NCI-H2196 (cell line): ENCODE measurements at regions not wholly inside any gene's neighbourhood (a gene's known extent, or its start where the extent isn't known, plus 50 kb on each side); places are given as distances from the start of the nearest gene placed in this dataset.

Experiments
- DNase-seq: peaks from one replicate; lab custom pipeline; 2025; ENCODE audit not compliant: unreplicated experiment; lab: John Stamatoyannopoulos, UW

DNA sequence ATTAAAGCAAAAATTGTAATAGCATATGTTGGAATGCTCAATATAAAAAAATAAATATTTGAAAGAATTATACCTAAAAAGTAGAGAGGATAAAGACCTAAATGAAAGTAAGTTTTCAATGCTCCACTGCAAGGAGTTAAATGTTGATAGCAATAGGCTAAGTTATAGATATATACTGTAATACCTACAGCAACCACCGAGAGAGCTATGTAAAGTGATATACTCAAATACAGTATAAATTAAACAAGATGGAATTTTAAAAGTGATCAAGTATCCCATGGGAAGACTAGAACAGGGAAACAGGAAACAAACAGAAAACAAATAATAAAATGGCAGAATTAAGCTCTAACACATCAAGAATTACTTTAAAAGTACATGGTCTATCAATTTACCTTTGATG is 73.9 kb downstream of the CASP3 start:
- DNase-seq = no peak

GRCh38 chr4:184574861-184575260 is 74.4 kb downstream of the CASP3 start:
- no peak for DNase-seq

DNA sequence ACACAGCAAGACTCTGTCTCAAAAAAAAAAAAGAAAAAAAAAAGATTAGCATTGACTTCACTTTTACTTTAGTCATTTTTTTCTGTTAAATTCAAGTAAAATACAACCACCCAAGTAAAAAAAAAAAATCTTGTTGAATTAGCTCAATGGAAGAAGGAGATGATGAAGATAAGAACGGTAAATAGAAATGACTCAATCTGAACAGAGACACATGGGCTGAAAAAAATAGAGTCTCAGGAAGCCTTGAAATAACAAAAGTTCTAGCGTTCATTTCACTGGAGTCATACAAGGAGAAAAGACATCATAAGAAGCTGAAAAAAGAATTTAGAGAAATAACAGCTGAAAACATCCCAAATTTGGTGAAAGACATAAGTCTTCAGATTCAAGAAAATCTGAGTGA is 75.5 kb downstream of the CASP3 start:
- DNase-seq = no peak

DNA sequence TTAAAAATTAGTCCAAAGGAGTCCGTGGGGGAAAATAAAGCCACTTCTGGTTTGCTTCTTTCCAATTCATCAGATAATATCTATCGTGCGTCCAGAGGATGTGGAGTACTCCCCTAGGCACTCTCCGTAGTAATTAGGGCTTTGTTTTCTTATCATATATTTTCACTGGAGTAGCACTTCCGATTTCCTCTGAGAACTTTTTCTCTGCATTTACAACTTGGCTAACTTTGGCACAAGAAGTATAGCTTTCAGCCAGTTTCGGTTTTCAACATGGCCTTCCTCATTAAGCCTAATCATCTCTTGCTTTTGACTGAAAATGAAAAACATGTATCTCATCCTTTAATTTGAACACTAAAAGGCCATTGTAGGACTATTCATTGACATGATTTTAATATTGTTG is 80.5 kb downstream of the CASP3 start:
- no peak for DNase-seq

GRCh38 chr4:184563621-184564020 is 85.6 kb downstream of the CASP3 start:
- no peak for DNase-seq

DNA sequence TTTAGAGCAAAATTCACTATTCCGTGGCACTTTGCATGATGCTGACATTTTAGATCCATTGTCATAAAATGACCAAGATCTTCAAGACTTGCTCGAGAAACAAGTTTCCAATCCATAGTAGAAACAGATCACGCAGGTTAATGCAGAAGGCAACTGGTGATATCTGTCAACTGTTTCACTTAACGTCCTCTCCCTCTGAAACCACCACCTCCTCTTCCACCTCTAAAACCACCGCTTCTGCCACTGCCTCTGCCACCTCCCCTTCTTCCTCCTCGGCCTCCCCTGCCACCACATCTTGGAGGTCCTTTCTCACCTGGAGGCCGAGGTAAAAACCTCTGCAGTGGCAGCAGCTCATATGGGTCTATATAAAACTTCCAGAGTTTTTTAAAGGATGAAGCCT is 84.6 kb upstream of the IRF2 start:
- no peak for DNase-seq

DNA sequence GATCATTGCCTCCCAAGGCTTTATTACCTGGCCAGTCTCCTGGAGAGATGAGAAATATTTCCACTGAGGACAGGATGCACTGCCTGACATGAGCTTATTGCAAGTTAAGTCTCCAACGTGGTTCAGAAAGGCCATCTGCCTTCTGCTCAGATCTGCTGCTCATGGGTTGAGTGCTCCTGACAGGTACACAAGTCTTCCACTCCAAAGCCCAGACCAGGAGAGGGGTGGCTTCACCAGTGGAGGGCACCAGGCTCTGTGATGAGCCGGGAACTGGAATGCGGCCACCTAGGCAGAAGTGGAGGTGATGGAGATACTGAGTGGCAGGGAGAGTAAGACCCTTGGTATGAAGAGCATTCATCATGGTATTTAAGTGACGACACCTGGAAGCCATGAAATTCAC is 79.5 kb upstream of the IRF2 start:
- DNase-seq = no peak

DNA sequence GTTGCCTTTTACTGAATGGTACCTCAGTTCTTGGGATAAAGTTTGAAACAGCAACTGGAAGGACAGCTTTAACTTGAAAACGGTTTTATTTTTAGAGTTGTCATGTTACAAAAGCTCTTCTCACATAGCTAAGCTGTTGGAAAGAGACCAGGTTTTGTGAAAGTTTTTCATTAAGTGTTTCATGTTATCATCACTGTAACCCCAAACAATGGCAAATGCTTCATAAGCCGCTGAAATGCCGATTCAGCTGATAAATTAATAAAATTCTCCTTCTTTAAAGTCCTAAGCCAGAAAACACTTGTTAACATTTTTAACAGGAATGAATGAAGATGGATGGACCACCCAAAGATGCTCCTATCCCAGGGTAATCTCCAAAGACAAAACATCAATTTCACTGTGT is 76.1 kb upstream of the IRF2 start:
- DNase-seq = no peak

DNA sequence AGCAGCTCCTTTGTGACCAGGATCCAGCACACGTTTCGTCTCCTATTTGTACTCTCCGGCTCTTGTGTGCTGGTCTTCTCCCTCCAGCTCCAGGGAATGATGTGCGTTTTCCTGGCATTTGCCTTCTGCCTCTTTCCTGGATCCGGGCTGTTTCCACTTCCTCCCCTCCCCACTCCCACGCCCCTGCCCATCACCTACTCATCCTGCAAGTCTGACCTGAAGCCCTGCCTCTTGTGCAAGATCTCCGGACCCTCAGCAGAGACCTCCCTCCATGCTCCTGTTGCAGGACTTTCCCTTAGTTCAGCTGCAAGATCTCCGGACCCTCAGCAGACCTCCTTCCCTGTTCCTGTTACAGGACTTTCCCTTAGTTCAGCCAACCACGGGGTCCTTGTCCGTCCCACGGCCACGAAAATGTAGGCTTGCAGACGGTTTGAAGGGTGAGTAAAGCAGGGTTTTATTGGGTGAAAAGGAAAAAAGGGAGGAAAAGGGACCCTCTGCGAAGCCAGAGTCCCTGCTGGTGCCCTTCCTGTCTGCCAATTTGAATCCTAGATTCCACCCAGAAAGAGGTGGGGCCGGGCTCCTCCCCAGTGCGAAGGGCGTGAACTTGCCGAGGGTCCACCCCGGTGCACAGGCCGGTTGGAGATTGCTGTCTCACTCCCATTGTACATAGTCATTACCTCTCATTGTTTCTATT is 74.4 kb upstream of the IRF2 start:
- DNase-seq = no peak

DNA sequence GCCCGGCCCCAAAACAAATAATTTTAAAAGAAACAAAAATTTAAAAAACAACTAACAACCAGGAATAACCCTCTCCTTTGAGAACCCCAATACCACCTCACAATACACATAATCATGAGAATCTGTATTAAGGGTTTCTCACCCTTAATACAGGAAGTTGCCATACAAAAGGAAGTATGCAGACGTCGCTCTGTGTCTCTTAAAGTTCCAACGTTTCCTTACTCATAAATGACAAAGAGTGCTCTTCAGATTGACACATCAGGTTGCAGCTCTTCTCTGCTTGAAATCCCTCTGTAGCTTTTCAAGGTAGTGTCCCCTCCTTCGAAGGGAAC is 73.9 kb upstream of the IRF2 start:
- no peak for DNase-seq

GRCh38 chr4:184544788-184545409 is 70.5 kb upstream of the IRF2 start:
- DNase-seq = no peak

DNA sequence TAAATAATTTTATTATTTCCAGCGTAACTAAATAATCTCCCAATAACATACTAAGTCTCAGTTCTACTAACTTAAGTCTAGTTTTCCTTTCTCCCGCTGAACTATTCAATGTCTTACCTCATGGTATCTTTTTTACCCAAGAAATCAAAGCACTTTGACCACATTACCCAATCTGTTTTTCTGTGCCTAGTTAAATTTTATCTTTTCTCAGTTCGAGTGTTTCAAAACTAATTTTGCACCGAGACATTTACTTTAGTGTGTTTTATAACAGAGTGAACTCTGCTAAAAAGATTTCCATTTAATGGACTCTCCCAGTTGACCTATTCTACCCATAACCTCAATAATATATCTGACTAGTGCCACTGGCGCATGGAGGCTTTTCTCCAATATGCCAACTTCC is 67.6 kb upstream of the IRF2 start:
- no peak for DNase-seq

DNA sequence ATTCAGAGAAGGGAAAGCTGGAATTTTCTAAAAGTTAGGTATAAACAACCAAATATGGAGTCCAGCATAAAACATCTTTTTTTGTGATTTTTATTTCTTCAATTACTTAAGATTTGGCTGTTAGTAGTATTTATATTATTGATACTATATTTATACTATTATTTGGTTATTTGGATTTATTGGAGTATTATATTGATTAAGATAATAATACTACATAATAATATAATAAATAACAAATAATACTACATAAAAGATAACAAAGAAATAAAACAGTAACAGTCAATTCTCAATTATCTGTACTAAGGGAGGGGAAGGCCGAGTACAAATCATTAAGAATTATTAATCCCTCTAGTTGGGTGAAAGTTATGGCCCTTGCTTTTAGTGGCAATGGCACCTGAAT is 66.0 kb upstream of the IRF2 start:
- DNase-seq = no peak

- peak; percentile 55 for DNase-seq
Observed at GRCh38 chr4:184538023-184538599, 63.8 kb upstream of the IRF2 start.

- DNase-seq = peak; percentile 81
Observed at GRCh38 chr4:184537269-184538022, 63.1 kb upstream of the IRF2 start.

DNA sequence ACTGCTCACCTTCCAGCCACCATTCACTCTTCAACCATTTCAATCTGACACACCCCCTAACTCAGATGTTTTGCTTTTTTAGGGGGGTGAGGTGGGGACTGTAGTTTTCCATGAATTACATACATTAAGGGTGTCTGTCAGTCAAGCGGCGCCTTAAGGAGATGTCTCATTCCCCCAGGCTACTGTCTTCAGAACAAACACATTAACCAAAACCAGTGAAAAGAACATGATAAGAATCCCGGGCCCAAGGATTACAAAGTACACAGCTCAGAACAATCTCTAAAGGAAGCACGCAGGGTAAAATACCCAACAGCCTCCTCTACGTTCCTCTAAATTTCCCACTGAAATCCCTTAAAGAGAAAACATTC is 62.5 kb upstream of the IRF2 start:
- no peak for DNase-seq

DNA sequence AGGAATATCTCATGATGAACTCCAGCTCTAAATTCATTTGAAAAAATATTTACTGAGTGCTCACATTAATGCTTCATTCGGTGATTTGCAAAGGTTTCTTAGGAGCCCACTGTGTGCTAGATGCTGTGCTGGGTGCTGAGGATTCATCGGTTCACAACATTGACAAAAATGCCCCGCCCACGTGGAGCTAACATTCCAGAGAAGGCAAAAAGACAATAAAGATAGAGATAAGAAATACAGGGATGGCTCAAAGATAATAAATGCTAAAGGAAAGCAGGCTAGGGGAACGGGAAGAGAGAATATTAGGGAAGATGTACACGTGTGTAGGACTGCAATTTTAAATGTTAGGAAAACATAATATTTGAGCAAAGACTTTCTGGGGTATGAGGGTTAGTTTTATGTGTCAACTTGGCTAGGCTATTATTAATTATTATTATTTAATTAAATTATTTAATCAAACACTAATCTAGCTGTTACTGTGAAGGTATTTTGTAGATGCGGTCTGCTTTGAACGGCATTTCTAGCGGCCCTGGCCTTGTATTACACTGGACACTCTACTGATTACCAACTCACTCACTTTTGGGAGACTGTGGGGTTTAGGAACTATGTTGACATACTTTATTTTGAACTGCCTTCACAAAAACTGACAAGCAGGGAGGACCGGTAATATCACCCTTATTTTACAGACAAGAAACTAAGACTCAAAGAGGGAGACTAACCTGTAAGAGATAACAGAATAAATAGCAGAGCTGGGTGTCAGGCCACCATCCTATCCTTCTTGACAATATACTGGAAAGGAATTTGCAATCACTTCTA is 61.9 kb upstream of the IRF2 start:
- DNase-seq = no peak

- DNase-seq = no peak
Observed at GRCh38 chr4:184534511-184535391, 60.4 kb upstream of the IRF2 start.

- no peak for DNase-seq
Observed at GRCh38 chr4:184533908-184534307, 59.6 kb upstream of the IRF2 start.

GRCh38 chr4:184531008-184531407 is 56.7 kb upstream of the IRF2 start:
- no peak for DNase-seq
